Astrocyte (in vitro differentiated cells and primary cell): ENCODE measurements at regions not wholly inside any gene's neighbourhood (a gene's known extent, or its start where the extent isn't known, plus 50 kb on each side); places are given as distances from the start of the nearest gene placed in this dataset.
A peak's percentile ranks its signal among the peaks of the same experiment; 100 is the strongest.

ENCODE experiments used
- DNase-seq: peaks from one replicate; pipeline ENCODE4 v3.0.0-alpha.2; 2010; ENCODE audit warnings: low read depth
- FAIRE-seq: peaks from 2 replicates; lab custom pipeline; 2011; peaks lifted over from hg19 to GRCh38; lab: Jason Lieb, UNC
- H2AFZ ChIP-seq: 2 replicates; pipeline ENCODE4 v1.6.0; 2012; ENCODE audit warnings: low read depth, low read length, inconsistent platforms
- H3K27ac ChIP-seq: 2 replicates; pipeline ENCODE4 v1.5.1; 2011; ENCODE audit warnings: low read depth, low read length, inconsistent platforms
- H3K27me3 ChIP-seq: 2 replicates; pipeline ENCODE4 v1.6.0; 2011; ENCODE audit warnings: low read length, inconsistent platforms; ENCODE audit not compliant: insufficient read depth
- H3K36me3 ChIP-seq: 2 replicates; pipeline ENCODE4 v1.5.1; 2011; ENCODE audit warnings: low read length, inconsistent platforms; ENCODE audit not compliant: insufficient read depth
- H3K4me1 ChIP-seq: 2 replicates; pipeline ENCODE4 v1.5.1; 2011; ENCODE audit warnings: low read length, inconsistent platforms; ENCODE audit not compliant: insufficient read depth
- H3K4me2 ChIP-seq: 2 replicates; pipeline ENCODE4 v1.6.0; 2012; ENCODE audit warnings: low read length, inconsistent platforms
- H3K4me3 ChIP-seq: 2 replicates; pipeline ENCODE4 v1.5.1; 2011; ENCODE audit warnings: low read depth, mild to moderate bottlenecking, low read length, inconsistent platforms; ENCODE audit not compliant: insufficient read depth
- H3K79me2 ChIP-seq: 2 replicates; pipeline ENCODE4 v1.6.0; 2012; ENCODE audit warnings: mild to moderate bottlenecking, low read length, inconsistent platforms; ENCODE audit not compliant: insufficient read depth
- H3K9ac ChIP-seq: 2 replicates; pipeline ENCODE4 v1.6.0; 2012; ENCODE audit warnings: mild to moderate bottlenecking, low read length, inconsistent platforms
- H3K9me3 ChIP-seq: 2 replicates; pipeline ENCODE4 v1.5.1; 2012; ENCODE audit warnings: low read depth, mild to moderate bottlenecking, low read length, inconsistent platforms; ENCODE audit not compliant: insufficient read depth
- H4K20me1 ChIP-seq: 2 replicates; pipeline ENCODE4 v1.6.0; 2012; ENCODE audit warnings: low read length, inconsistent platforms; ENCODE audit not compliant: insufficient read depth
- H3K27ac Mint-ChIP-seq: one replicate; pipeline ENCODE4 v1.8.0; 2021; ENCODE audit warnings: mild to moderate bottlenecking, mixed read lengths; ENCODE audit not compliant: unreplicated experiment
- H3K27me3 Mint-ChIP-seq: one replicate; pipeline ENCODE4 v1.8.0; 2021; ENCODE audit warnings: low read depth, mixed read lengths; ENCODE audit not compliant: unreplicated experiment
- H3K36me3 Mint-ChIP-seq: one replicate; pipeline ENCODE4 v1.8.0; 2021; ENCODE audit warnings: low read depth, mixed read lengths; ENCODE audit not compliant: unreplicated experiment
- H3K4me1 Mint-ChIP-seq: one replicate; pipeline ENCODE4 v1.8.0; 2021; ENCODE audit warnings: low read depth, mixed read lengths; ENCODE audit not compliant: unreplicated experiment
- H3K4me3 Mint-ChIP-seq: one replicate; pipeline ENCODE4 v1.8.0; 2021; ENCODE audit warnings: mild to moderate bottlenecking, moderate library complexity, mixed read lengths; ENCODE audit not compliant: unreplicated experiment
- H3K9me3 Mint-ChIP-seq: one replicate; pipeline ENCODE4 v1.8.0; 2021; ENCODE audit warnings: mild to moderate bottlenecking, mixed read lengths; ENCODE audit not compliant: unreplicated experiment
- EZH2 ChIP-seq: IDR thresholded peaks from 2 replicates; pipeline ENCODE4 v1.6.1; 2012; ENCODE audit warnings: mild to moderate bottlenecking, low read length, inconsistent platforms; ENCODE audit not compliant: insufficient read depth
- TF ChIP-seq, protein P1 (sequence below): IDR thresholded peaks from 2 replicates; pipeline ENCODE4 v1.5.1; 2011; ENCODE audit warnings: low read depth, mild to moderate bottlenecking, inconsistent platforms, low read length, moderate library complexity; ENCODE audit not compliant: insufficient read depth

DNA sequence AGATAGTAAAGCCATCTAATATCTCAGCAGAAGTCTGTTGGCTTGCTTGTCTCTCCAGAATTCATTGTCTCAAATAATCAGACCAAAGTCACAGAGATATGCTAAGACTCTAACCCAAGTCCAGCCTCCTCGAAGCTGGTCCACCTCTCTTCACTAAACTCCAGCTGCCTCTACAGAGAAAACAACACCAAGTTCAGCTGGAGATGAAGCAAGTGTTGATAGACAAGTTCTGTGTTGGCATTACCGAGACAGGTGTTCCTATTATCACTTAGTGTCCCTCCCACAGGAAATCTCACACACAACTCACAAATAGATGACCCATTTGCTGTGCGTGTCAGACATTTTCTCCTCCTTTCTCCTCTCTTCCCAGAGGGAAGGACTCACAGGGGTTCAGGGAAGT, 164.4 kb upstream of the ANKFN1 start:
- H3K4me3 Mint-ChIP-seq: no peak overlapping the region
- no peaks in the 10 kb centered on the region for H3K4me1 ChIP-seq

DNA sequence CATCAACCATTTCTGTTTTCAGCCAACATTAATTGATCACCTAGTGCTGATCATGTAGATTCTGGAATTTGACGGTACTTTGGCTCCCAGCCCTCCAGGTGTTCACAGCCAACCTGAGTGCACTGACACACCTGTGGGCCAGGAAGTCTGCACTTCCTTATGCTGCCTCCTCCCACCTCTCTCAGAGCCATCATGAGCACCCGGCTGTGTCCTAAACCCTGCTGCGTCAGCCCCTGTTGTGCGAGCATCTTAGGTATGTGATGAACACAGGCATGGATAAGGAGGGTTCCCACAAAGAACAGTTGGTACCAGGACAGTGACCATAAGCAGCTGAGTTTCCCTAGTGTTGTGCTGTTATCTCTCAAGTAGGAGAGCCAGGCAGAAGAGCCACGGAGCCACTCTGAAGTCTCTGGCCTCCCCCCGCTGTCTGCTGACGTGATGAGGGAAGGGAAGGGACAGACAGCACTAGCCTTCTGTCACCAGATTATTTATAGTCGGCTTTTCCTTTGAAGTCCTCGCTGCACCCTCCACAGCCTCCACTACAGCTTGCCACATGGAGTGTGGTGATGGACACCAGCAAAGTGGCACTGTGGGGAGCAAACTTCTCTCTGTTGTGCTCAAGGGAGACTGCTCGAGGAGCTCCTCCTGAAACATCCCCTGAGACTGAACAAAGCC, 162.8 kb upstream of the ANKFN1 start:
- no peak overlapping the region for H3K27ac Mint-ChIP-seq
- no peak for FAIRE-seq

More for the DNA sequence above, 164.4 kb upstream of the ANKFN1 start:
- H2AFZ ChIP-seq: no peak overlapping the region
- no peak overlapping the region for H3K9ac ChIP-seq
- H3K27ac ChIP-seq: no peak overlapping the region
- H3K27me3 ChIP-seq: no peaks in the 10 kb centered on the region
- Mint-ChIP-seq H3K27ac (no peak overlapping the region), H3K9me3 (peaks cover 9% of the 10 kb centered on the region), H3K4me1 (no peaks in the 10 kb centered on the region), H3K27me3 (peaks cover 9% of the 10 kb centered on the region), H3K36me3 (no peaks in the 10 kb centered on the region)
- peaks cover 6% of the 10 kb centered on the region for H3K9me3 ChIP-seq
- H3K36me3 ChIP-seq: no peaks in the 10 kb centered on the region
- H4K20me1 ChIP-seq: no peaks in the 10 kb centered on the region
- no peak for FAIRE-seq
- TF ChIP-seq EZH2: no peak
- TF ChIP-seq, protein P1, sequence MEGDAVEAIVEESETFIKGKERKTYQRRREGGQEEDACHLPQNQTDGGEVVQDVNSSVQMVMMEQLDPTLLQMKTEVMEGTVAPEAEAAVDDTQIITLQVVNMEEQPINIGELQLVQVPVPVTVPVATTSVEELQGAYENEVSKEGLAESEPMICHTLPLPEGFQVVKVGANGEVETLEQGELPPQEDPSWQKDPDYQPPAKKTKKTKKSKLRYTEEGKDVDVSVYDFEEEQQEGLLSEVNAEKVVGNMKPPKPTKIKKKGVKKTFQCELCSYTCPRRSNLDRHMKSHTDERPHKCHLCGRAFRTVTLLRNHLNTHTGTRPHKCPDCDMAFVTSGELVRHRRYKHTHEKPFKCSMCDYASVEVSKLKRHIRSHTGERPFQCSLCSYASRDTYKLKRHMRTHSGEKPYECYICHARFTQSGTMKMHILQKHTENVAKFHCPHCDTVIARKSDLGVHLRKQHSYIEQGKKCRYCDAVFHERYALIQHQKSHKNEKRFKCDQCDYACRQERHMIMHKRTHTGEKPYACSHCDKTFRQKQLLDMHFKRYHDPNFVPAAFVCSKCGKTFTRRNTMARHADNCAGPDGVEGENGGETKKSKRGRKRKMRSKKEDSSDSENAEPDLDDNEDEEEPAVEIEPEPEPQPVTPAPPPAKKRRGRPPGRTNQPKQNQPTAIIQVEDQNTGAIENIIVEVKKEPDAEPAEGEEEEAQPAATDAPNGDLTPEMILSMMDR: no peak
- H3K4me3 ChIP-seq: no peak overlapping the region
- H3K79me2 ChIP-seq: no peaks in the 10 kb centered on the region
- no peak for DNase-seq
- no peak overlapping the region for H3K4me2 ChIP-seq

DNA sequence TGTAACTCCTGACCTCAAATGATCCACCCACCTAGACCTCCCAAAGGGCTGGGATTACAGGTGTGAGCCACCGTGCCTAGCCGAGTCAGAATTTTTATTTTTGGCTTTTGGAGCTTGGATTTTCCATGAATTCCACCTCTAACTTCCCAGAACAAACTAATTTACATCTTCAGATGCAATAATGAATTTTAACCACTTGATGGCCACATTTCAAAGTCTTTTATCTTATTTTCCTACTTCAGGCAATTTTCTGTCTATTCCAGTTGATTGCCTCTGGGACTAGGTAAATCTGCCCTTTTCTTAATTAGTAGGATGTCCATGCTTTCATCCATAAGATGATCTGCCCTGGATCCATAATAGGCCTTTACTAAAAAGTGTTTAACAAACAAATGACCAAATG, 156.4 kb upstream of the ANKFN1 start:
- no peak for FAIRE-seq

More for the DNA sequence above, 162.8 kb upstream of the ANKFN1 start:
- peaks cover 9% of the 10 kb centered on the region for H3K27me3 Mint-ChIP-seq
- Histone ChIP-seq H3K27me3 (no peaks in the 10 kb centered on the region), H3K27ac (no peak overlapping the region), H2AFZ (no peak overlapping the region), H3K4me1 (no peaks in the 10 kb centered on the region), H3K4me2 (no peak overlapping the region), H3K9ac (no peak overlapping the region), H3K36me3 (no peaks in the 10 kb centered on the region), H3K9me3 (peaks cover 6% of the 10 kb centered on the region), H3K79me2 (no peaks in the 10 kb centered on the region), H4K20me1 (no peaks in the 10 kb centered on the region), H3K4me3 (no peak overlapping the region)
- H3K9me3 Mint-ChIP-seq: peaks cover 10% of the 10 kb centered on the region
- H3K36me3 Mint-ChIP-seq: no peaks in the 10 kb centered on the region
- TF ChIP-seq EZH2: no peak
- TF ChIP-seq, protein P1: no peak
- no peak for DNase-seq
- no peak overlapping the region for H3K4me3 Mint-ChIP-seq
- H3K4me1 Mint-ChIP-seq: no peaks in the 10 kb centered on the region

More for the DNA sequence above, 156.4 kb upstream of the ANKFN1 start:
- H4K20me1 ChIP-seq: no peaks in the 10 kb centered on the region
- Mint-ChIP-seq H3K27ac (no peak overlapping the region), H3K4me3 (no peak overlapping the region), H3K4me1 (no peaks in the 10 kb centered on the region), H3K27me3 (no peaks in the 10 kb centered on the region), H3K9me3 (peaks cover 8% of the 10 kb centered on the region), H3K36me3 (no peaks in the 10 kb centered on the region)
- no peak overlapping the region for H3K27ac ChIP-seq
- H3K27me3 ChIP-seq: no peaks in the 10 kb centered on the region
- H3K4me1 ChIP-seq: no peaks in the 10 kb centered on the region
- H3K9ac ChIP-seq: no peak overlapping the region
- H3K9me3 ChIP-seq: peaks cover 3% of the 10 kb centered on the region
- no peak overlapping the region for H3K4me3 ChIP-seq
- no peak for TF ChIP-seq EZH2
- TF ChIP-seq, protein P1: peak; percentile 4
- H2AFZ ChIP-seq: no peak overlapping the region
- H3K79me2 ChIP-seq: no peaks in the 10 kb centered on the region
- H3K36me3 ChIP-seq: no peaks in the 10 kb centered on the region
- H3K4me2 ChIP-seq: no peak overlapping the region
- no peak for DNase-seq
